DMS153 treated with DMSO at 0.1 percent for 48 hours (cell line): ENCODE measurements at regions not wholly inside any gene's neighbourhood (a gene's known extent, or its start where the extent isn't known, plus 50 kb on each side); places are given as distances from the start of the nearest gene placed in this dataset.
"Not testable (repeated sequence)": the region's sequence is repeated elsewhere in the genome, so short reads cannot be mapped to it uniquely, and the experiment has no call there.

Experiments used
- DNase-seq: peaks from one replicate; lab custom pipeline; 2025; ENCODE audit not compliant: unreplicated experiment; lab: John Stamatoyannopoulos, UW

DNA sequence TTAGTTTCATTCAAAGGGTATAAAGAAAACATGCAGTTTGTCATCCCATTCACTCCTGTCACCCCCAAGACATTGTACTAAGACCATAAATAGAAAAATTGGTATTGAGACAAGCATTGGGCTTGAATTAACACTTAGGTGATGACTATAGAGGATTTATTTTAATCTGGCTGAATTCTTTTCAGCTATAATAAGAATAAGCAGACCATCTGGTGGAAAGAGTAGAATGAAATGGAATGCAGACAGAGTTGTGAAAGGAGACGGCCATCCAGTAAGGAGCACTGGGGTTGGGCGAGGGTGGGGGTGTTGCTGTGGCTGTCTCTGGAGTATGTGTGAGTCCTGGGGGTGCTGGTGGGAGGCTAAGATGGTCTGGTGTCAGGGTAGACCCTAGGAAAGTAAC, 125.0 kb upstream of the IVNS1ABP start:
- DNase-seq: no peak

GRCh38 chr1:185441605-185442004, 124.6 kb upstream of the IVNS1ABP start:
- DNase-seq: no peak

DNA sequence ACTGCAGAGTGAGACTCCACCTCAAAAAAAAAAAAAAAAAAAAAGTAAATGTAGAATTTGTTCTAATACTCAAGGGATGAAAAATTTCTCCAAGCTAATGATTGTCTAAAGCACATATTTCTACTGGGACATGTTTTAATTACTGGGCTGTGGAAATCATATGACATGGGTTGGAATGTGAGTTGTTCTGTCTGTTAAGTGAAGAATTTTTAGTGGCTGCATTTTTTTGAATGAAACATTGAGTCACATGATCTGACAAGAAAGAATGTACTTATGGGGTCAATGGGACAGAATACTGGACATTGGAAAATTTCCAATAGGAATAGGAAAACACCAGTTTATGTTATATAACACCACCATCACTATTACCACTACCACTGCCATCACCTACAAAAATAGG, 123.8 kb upstream of the IVNS1ABP start:
- no peak for DNase-seq

- DNase-seq: no peak
These were observed 122.8 kb upstream of the IVNS1ABP start for GRCh38 chr1:185439727-185440415.

DNA sequence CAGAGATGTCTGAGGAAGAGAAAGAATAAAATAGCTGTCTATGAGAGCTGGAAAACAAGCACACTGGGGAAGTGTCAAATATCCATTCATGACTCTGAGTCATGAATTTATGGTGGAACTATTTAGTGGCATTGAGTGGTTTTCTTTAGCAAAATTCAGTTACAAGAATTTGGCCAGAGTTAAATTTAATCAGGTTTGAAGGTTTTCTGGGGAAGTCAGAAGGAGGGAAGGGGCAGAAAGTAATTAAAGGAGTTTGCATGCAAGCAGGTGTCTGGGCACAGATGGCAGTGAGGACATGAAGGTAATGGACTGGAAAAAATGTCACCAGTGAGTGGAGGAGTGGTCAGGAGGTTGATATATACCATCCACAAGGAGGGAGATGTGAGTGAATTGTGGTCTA, 121.9 kb upstream of the IVNS1ABP start:
- no peak for DNase-seq

- DNase-seq: no peak
These were observed 118.8 kb upstream of the IVNS1ABP start for GRCh38 chr1:185435696-185436379.

DNA sequence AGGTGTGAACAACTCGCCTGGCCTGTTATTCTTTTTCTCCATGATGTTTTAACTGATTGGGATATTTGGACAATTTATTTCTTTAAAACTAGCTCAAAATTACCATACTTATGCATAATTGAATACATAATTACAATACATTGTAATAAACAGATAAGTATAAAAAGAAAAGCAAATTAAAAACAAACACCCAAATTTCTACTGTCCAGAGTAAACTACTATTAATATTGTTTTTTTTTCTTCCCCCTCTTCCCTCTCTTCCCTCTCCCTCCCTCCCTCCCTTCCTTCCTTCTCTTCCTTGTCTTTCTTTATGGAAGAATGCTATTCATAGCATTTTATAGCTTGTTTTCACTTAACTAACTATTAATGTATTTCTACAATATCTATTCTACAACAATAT, 117.7 kb upstream of the IVNS1ABP start:
- no peak for DNase-seq

DNA sequence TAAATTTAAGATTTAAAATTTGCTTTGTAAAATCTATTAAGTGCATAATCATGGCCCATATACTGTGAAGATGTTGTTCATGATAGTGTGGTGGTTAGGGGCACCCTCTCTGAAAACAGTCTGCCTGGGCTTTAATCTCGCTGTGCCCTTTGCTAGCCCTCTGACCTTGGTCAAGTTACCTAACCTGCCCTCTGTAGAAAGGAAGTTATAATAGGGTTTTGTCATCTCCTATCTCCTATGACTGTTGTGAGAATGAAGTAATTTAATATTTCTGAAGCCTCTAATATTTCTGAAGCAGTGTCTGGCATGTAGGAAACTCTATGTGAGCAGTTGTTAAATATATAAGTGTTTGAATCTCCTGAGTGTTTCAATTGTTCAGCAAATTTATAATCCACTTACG, 116.6 kb upstream of the IVNS1ABP start:
- no peak for DNase-seq

GRCh38 chr1:185432948-185433347, 115.9 kb upstream of the IVNS1ABP start:
- no peak for DNase-seq

- no peak for DNase-seq
These were observed 114.6 kb upstream of the IVNS1ABP start for GRCh38 chr1:185431612-185432011.

DNA sequence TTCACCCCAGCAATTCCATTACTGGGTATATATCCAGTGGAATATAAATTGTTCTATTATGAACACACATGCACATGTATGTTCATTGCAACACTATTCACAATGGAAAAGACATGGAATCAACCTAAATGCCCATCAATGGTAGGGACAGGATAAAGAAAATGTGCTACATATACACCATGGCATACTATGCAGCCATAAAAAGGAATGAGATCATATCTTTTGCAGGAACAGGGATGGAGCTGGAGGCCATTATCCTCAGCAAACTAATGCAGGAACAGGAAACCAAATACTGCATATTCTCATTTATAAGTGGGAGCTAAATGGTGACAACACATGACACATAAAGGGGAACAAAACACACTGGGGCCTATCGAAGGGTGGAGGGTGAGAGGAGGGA, 112.6 kb upstream of the IVNS1ABP start:
- DNase-seq: not testable (repeated sequence)

DNA sequence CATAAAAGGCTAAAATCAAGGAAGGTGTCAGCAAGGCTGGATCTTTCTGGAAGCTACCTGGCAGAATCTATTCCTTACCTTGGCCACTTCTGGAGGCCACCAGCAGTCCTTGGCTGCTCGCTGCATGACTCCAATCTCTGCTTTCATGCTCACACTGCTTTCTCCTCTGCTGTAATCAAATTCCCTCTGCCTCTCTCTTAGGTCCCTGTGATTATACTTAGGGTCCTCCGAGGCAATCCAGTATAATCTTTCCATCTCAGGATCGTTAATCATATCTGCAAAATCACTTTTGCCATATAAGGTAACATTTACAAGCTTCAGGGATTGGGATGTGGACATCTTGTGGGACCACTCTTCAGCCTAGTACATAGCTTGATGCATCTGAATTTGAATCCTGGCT, 110.7 kb upstream of the IVNS1ABP start:
- DNase-seq: no peak

GRCh38 chr1:185427264-185427663, 110.2 kb upstream of the IVNS1ABP start:
- DNase-seq: no peak

DNA sequence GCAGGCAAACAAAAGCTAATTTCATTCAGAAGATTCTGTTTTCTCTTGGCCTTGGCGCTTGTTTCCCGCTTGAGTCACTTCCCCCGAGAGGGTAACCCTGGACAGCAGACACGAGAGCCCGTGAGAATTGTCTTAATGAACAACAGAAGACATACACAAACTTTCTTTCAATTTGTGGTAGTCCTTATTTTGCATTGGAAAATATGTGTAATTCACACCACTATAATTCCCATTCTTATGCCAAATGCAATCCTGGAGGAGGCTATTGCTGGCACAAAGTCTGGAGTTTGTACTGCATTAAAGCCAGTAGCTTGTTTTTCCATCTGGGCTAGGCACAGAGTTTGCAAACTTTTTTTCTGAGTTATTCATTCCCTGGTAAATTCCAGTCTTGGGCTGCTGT, 109.8 kb upstream of the IVNS1ABP start:
- no peak for DNase-seq

DNA sequence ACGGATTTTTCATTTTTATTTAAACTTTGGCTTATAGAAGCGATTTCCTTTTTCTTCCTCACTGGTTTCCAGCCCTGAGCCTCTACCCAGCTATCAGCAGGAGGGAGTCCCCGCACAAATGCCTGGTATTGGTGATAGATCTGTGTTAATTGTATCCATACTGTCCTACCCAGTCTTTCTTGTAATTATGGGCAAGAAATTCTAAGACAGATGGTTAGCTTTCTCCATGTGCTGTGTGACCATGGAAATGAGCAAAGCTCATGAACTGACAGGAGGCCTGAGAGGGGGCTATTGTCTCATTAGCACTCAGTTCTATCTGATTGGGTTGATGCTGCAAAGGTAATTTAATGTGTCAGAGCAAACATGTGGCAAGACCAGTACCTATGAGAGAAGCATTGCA, 108.1 kb upstream of the IVNS1ABP start:
- no peak for DNase-seq

DNA sequence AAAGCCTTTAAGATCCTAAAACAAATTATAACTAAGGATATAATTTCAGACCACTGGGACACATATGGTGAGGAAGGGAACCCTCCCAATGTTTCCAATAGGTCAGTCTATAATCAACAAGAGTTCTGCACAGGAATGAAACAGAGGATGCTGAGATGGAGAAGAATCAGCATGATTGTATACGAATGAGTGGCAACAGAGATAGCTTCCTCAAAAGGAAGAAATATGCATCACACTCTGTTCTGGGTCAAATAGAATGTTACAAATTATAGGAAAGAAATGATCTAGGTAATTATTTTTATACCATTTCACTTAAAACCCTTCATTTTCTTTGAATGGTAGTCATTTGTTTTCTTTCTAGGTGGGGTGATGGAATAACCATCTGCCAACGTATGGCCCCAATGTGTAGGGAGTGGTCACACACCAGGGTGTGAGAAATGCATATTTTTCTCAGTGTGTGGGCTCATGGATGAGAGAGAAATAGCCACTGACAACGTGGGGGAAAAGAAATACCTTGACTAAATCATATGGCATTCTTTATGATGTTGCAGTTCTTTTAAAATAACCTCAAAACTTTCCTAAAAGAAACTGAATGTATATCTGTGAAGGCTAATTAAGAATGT, 104.6 kb upstream of the IVNS1ABP start:
- DNase-seq: no peak

DNA sequence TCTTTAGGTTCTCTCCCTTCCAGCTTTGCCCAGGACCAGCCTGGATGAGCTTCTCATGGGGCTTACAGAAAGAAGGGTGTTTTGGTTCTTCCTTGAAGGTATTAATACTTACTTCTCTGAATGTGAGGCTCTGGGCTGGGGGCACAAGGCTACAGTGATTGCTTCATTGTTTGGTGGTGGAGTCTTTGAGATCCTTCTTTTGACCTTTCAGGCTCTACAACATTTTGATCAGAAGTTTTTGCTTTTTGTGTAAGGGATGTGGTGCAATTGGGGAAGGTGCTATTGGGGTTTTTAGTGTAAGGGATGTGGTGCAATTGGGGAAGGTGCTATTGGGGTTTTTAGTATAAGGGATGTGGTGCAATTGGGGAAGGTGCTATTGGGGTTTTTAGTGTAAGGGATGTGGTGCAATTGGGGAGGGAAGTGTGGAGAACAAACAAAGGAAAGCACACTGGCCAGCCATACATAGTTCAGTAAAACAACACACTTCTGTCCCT, 103.6 kb upstream of the IVNS1ABP start:
- DNase-seq: no peak

- no peak for DNase-seq
These were observed 102.7 kb upstream of the IVNS1ABP start for GRCh38 chr1:185419718-185420117.

DNA sequence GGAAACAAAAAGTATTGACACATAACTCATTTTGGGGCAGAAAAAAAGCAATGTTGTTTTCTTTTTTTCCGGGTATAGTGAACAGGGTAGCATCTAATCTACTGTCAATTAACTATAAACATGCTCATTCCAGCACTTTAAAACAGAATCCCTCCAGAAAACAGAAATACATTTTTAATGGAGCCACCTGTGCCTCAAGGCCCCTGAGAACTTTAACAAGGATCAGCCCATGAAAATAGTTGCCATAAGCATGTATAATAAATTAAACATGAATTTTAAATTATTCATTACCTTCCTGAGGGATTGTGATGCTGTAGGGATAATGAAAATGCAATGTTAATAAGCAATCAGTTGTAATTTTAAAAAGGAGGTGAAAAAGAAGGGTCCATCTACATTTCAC, 101.4 kb upstream of the IVNS1ABP start:
- DNase-seq: no peak

DNA sequence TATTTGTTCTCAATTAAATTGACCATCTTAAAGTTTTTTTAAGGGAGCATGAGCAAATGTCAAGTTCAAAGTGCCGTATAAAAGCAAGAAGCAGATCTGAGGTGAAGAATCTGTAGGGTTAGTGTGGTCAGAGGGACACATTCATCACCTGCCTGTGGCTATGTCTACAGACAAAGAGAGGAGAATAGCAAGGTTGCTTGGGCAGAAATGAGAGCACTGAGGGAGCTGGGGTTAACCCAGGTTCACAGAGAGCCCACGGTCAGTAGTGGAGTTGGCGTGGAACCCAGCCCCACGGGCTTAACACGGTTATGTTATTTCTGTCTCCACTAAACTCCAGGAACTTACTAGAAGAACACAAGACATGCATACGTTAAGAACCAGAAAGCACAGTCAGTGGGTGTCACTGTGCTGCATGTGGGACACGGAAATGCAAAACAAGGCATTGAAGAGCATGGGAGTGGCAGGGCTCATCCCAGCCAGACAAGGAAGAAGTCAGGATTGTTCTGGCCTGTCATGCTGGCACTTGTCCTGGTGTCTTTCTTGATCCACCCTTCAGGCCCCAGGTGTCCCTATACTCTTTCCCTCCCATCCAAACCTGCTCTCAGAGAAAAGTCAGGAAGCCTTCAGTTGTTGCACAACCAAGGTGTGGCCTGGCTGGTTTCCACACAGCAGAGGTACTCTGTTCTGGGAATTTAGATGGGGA, 95.5 kb upstream of the IVNS1ABP start:
- no peak for DNase-seq

DNA sequence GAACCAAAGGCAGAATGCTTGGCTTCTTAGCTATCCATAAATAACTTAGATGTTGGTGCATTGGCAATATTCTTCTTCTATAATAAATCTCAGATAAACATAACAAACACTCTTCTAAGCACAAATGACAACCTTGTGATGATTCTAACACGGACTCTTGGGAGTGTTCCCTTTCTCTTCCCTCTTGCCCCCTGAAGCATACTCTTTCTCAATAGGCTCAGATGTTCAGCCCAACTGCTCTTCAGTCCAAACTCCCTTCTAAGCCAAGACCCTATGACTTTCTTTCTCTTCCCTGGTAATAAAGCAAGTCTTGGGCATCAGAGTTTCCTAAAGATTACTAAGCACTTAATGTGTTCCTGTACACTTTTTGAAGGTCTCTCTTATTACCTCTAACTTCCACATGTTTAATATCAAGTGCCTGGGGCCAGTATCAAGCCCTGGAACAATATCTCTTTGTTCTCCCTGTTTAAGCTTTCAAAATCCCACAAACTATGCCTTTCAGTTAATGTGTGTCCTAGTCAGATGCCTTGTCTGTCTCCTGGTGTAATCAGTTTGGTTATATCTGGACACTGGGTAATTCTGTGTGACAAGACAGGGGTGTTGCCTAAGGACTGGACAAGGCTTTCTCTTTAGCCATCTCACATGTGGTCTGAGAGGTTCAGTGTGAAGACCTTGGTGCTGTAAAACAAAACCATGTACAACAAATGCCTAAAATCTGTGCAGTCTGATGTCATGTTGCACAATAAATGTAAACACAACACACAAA, 92.9 kb upstream of the IVNS1ABP start:
- no peak for DNase-seq
